Upper lobe of right lung (tissue), 1 donor: ENCODE measurements at regions not wholly inside any gene's neighbourhood (a gene's known extent, or its start where the extent isn't known, plus 50 kb on each side); places are given as distances from the start of the nearest gene placed in this dataset.
"Not testable (repeated sequence)": the region's sequence is repeated elsewhere in the genome, so short reads cannot be mapped to it uniquely, and the experiment has no call there.

ENCODE experiments used
- ATAC-seq: fragments of 200-7000 bp; cut with Tn5 transposase; one replicate; pipeline ENCODE4 v1.9.1; 2020; ENCODE audit warnings: mild to moderate bottlenecking, moderate library complexity
- DNase-seq: peaks from one replicate; pipeline ENCODE4 v3.0.0-alpha.2; 2020
- H3K27ac ChIP-seq: fragments of 200-600 bp; one replicate; pipeline ENCODE4 v1.8.0; 2022
- H3K27me3 ChIP-seq: fragments of 200-600 bp; one replicate; pipeline ENCODE4 v1.8.0; 2022; ENCODE audit warnings: mild to moderate bottlenecking
- H3K36me3 ChIP-seq: fragments of 200-600 bp; one replicate; pipeline ENCODE4 v1.8.0; 2022
- H3K4me1 ChIP-seq: fragments of 200-600 bp; one replicate; pipeline ENCODE4 v1.8.0; 2022
- H3K4me3 ChIP-seq: fragments of 200-600 bp; one replicate; pipeline ENCODE4 v1.8.0; 2022; ENCODE audit warnings: mild to moderate bottlenecking
- H3K9me3 ChIP-seq: fragments of 200-600 bp; one replicate; pipeline ENCODE4 v1.8.0; 2022
- CTCF ChIP-seq: fragments of 200-600 bp; IDR thresholded peaks from one replicate; pipeline ENCODE4 v1.8.0; 2022; ENCODE audit warnings: antibody characterized with exemption
- intact Hi-C: fragments of 100-400 bp; cut with DNase I; formaldehyde crosslinking; loops from one replicate; pipeline ENCODE4 v1.11.0; 2022
- donor health status: DM: no; HTN: yes; CAD: no; lungs with severe emphysema.

DNA sequence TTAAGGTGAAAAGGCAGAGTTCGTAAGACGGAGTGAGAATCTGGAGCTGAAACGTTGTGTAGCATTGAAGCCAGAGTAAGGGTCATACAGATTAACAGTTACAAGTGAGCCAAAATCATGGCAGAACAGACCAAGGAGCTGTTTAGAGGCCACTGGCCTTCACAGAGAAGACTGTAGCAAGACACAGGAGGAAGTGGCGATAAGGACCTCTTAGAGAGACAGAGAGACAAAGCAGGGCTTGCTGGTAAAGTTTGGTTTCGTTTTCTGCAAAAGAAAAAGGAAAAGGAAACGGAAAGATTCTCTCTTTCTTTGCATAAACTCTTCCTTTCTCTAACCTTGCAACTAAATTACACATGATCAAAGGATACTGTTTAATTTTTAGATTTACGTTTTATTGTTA lies 83.0 kb downstream of the AASDHPPT start:
- H3K27ac ChIP-seq = no peak overlapping the region
- TF ChIP-seq CTCF = no peak
- H3K4me3 ChIP-seq = no peak overlapping the region
- no peaks in the 10 kb centered on the region for H3K9me3 ChIP-seq
- no peaks in the 10 kb centered on the region for H3K4me1 ChIP-seq
- H3K27me3 ChIP-seq = no peaks in the 10 kb centered on the region
- intact Hi-C loops = no loop called here
- DNase-seq (no peak), ATAC-seq (no peak)
- H3K36me3 ChIP-seq = no peaks in the 10 kb centered on the region

DNA sequence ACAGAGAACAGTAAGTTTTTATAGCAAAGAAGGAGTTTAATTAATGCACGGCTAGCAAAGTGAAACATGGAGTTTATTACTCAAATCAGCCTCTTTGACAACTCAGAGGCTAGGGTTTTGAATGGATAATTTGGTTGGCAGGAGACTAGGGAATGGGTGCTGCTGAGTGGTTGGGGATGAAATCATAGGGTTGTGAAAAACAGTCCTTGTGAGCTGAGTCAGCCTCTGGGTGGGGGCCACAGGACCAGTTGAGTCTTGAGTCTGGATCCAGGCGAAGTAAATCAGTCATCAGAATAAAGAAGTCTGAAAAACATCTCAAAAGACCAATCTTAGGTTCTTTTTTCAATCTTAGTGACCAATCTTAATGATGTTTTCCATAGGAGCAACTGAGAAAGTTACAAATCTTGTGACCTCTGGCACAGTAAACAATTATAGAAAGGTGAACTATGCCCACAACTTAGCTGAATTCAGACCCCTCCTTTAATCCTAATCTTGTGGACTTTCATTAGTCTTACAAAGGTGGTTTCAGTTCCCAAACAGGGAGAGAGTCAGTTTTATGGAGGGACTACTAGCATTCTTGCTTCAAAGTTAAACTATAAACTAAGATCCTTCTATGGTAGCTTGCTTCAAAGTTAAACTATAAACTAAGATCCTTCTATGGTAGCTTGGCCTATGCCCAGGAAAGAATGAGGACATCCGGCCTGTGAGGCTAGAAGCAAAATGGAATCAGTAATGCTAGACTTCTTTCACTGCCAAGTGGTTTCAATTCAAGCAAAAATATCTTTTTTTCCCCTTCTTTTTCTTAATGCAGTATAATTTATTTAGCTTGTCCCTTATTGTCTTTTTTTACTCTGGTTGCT lies 84.5 kb downstream of the AASDHPPT start:
- DNase-seq (no peak), ATAC-seq (no peak)
- H3K27me3 ChIP-seq = no peaks in the 10 kb centered on the region
- no peak overlapping the region for H3K4me3 ChIP-seq
- H3K9me3 ChIP-seq = peaks cover 2% of the 10 kb centered on the region
- no peaks in the 10 kb centered on the region for H3K36me3 ChIP-seq
- TF ChIP-seq CTCF = no peak
- intact Hi-C loops = no loop called here
- H3K4me1 ChIP-seq = no peaks in the 10 kb centered on the region
- no peak overlapping the region for H3K27ac ChIP-seq

- Histone ChIP-seq H3K27ac (no peak overlapping the region), H3K4me1 (no peaks in the 10 kb centered on the region), H3K36me3 (no peaks in the 10 kb centered on the region), H3K27me3 (no peaks in the 10 kb centered on the region), H3K4me3 (no peak overlapping the region), H3K9me3 (peaks cover 14% of the 10 kb centered on the region)
- no peak for TF ChIP-seq CTCF
- ATAC-seq (no peak), DNase-seq (no peak)
- intact Hi-C loops = no loop called here
Measured at GRCh38 chr11:106167085-106167484, 89.6 kb downstream of the AASDHPPT start.

DNA sequence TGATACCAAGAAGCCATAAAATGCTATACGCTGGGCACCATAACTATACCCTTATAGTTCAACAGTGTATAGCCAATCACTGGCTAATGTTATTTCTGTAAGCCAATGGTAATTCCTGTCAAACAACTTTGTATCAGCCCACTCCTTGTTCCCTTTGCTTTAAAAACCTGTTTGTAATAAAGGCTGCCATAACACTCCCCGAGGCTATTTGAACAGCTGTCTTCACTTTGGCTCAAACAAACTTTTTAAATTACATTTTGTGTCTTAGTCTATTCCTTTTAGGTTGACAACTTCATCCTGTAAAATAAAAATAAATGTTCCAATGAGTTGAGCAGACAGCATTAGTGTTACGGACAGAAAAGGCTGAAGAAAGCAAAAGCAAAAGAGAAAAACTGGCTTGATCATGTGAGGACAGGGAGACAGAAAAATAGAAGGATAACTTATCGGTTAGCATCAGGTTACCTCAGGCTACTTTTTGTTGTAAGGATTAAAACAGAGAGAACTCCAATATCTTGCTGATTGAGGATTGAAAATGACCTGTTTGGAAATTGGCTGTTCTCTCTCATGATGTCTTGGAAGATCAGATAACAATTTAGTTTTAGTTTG lies 95.0 kb downstream of the AASDHPPT start:
- no peaks in the 10 kb centered on the region for H3K27me3 ChIP-seq
- H3K4me1 ChIP-seq = no peaks in the 10 kb centered on the region
- H3K4me3 ChIP-seq = no peak overlapping the region
- DNase-seq = no peak
- TF ChIP-seq CTCF = no peak
- H3K27ac ChIP-seq = no peak overlapping the region
- intact Hi-C loops = no loop called here
- H3K36me3 ChIP-seq = no peaks in the 10 kb centered on the region
- no peak for ATAC-seq
- H3K9me3 ChIP-seq = peaks cover 6% of the 10 kb centered on the region

DNA sequence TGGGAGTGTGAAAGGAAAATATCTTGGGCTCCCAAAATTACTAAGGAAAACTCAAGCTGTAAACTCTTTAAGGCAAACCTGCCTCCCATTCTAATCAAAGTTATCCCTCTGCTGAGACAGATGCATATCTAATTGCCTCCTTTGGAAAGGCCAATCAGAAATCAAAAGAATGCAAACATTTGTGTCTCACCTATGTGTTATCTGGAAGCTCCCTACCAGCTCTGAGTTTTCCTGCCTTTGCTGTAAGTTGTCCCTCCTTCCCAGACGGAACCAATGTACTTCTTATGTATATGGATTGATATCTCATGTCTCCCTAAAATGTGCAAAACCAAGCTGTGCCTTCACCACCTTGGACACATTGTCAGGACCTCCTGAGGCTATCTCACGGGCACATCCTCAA lies 95.8 kb downstream of the AASDHPPT start:
- H3K27ac ChIP-seq = no peak overlapping the region
- H3K4me3 ChIP-seq = no peak overlapping the region
- no peaks in the 10 kb centered on the region for H3K9me3 ChIP-seq
- no peaks in the 10 kb centered on the region for H3K36me3 ChIP-seq
- no peaks in the 10 kb centered on the region for H3K27me3 ChIP-seq
- DNase-seq (no peak), ATAC-seq (no peak)
- no peaks in the 10 kb centered on the region for H3K4me1 ChIP-seq
- no peak for TF ChIP-seq CTCF
- intact Hi-C loops = no loop called here

- ATAC-seq, H3K4me1 ChIP-seq, H3K27ac ChIP-seq, DNase-seq, H3K27me3 ChIP-seq, H3K4me3 ChIP-seq, H3K9me3 ChIP-seq, H3K36me3 ChIP-seq, intact Hi-C loops: not testable (repeated sequence)
Measured at GRCh38 chr11:106174003-106174402, 96.5 kb downstream of the AASDHPPT start.
